NCI-H1436 treated with DMSO at 0.1 percent for 48 hours (cell line): ENCODE measurements at regions not wholly inside any gene's neighbourhood (a gene's known extent, or its start where the extent isn't known, plus 50 kb on each side); places are given as distances from the start of the nearest gene placed in this dataset.
A peak's percentile ranks its signal among the peaks of the same experiment; 100 is the strongest.
"Not testable (repeated sequence)": the region's sequence is repeated elsewhere in the genome, so short reads cannot be mapped to it uniquely, and the experiment has no call there.

ENCODE experiments used
- DNase-seq: peaks from one replicate; lab custom pipeline; 2025; lab: John Stamatoyannopoulos, UW

DNA sequence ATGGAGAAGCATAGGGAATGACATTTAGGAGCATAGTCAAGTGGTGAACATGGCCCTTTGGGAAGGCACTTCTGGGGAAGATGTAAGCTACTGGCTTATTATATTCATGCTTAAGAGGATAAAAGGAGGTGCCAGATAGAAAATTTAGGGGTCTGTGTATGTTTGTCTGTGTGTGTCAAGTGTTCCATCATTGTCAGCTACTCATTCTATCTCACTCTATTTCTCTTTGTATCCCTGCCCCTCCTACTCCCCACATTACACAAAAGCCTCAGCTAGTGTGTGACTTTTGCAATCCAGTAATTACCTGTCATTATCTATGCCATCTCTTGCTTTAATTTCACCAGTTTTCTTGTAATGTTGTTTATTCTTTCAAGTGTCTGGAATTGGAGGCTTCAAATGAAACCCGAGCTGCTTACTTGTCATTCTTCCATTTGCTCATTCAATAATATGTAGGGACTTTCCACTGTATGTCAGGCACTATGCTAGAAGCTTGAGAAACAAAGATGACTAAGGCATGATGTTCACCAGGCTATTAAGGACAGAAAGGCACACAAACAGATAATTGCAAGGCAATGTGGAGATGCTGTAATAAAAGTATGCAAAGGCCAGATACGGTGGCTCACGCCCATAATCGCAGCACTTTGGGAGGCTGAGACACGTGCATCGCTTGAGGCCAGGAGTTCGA lies 229.8 kb upstream of the TEX13C start:
- peak; percentile 68 for DNase-seq

DNA sequence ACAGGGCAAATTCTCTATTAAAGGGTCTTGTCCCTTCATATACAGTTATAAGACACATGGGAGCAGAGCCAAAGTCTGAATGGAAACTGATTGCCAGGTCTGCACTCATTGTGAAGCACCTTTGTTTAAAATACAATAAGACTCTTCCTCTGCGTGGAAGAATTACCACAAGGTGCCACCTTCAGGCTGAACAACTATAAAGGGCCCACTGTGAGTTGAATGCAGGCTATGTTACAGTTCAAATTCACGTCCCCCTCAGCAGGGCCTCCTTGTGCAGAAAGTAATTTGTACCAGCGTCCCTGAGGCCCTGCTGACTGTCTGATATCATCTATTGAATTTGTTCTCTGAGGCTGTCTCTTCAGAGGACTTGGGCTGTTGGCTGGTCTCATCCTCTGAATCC lies 225.8 kb upstream of the TEX13C start:
- DNase-seq, result no peak

DNA sequence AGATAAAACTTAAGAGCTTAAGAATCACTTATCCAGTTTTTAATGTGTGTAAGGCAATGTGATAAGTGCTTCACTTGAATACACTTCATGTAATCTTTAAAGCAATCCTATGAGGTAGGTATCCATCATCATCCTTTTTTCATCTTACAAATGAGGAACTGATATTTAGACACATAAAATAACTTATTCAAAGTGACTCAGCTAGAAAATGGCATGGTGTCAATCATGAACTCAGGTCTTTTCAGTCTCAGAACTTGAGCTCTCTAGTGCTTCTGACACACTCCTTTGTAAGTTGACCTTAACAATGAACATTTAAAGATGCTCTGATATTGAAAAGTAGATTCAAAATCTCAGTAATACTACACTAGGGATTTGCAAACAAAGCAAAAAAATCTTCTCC lies 224.8 kb upstream of the TEX13C start:
- no peak for DNase-seq

DNA sequence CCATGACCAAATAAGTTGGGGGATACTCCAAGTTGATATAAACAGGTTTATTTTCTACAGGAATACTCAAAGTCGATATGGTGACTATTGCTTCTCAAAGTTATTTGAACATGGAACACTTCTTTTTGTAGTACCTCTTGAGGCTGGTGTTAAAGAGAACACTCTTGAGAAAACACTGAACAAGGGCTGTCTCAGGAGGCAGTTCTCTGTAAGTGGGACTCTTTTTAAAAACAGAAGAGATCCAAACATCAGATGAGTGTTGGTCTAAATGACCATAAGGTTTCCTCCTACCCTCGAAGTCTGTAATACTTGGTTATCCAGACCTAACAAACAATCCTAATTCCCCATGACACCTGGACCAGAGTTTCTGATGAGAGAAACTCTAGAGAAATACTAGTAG lies 223.2 kb upstream of the TEX13C start:
- no peak for DNase-seq

DNA sequence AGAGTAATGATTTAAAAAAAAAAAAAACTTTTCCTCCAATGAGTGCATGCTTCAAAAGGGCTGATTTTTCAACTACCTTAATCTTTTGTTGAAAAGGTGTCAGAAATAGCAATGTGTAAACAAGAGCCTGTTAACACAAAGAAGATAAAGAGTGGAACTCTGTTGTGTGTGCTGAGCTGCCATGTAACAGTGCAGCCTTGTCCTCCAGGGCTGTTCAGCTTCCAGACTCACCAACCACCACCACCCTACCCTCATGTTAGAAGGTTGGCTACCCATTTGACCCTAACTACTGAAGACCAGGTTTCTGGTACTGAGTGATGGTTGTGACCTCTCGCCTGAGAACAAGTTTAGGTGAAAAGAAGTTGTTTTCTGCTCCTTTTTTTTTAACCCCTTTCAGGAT lies 222.8 kb upstream of the TEX13C start:
- no peak for DNase-seq

DNA sequence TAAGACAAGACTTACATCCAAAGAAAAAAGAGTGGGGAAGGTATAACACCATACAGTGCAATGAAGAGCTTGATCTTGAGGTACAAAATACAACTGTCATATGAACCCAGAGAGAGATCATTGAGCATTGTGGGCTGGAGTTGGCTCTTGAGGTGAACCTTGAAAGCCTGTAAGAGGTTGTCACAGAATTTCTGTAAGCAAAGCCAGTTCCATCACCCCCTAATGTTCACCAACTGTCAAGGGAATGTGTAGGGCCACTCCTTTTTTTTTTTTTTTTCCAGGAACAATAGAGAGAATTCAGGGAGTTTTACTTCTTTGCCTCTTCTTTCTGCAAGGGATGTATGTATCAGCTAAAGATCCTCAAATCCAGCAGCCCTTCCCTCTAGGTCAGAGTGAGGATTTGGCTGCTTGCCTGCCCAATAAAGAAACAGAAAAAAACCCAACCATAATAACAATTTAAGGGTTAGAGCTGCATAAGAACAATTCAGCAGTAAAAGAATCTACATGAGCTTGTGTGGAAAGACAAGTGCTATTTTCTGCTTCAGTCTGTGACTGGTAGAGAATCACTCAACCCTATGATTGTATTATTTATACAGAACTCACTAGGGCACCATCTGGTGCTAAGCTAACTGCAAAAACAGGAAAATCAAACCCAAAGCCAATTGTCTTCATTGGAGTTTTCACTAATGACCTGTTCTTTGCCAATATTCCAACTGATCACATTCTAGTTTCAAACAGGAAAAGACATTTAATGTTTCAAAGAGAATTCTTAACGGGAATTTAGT lies 217.5 kb upstream of the TEX13C start:
- DNase-seq, result no peak

DNA sequence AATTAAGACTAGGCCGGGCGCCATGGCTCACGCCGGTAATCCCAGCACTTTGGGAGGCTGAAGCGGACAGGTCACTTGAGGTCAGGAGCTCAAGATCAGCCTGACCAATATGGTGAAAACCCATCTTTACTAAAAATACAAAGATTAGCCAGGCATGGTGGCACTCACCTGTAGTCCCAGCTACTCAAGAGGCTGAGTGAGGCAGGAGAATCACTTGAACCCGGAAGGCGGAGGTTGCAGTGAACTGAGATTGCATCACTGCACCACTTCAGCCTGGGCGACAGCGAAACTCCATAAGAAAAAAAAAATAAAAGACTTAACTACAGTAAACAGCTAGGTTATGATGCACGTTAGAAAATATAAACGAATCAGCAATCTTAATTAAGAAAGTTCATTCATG lies 216.0 kb upstream of the TEX13C start:
- DNase-seq, result no peak

DNA sequence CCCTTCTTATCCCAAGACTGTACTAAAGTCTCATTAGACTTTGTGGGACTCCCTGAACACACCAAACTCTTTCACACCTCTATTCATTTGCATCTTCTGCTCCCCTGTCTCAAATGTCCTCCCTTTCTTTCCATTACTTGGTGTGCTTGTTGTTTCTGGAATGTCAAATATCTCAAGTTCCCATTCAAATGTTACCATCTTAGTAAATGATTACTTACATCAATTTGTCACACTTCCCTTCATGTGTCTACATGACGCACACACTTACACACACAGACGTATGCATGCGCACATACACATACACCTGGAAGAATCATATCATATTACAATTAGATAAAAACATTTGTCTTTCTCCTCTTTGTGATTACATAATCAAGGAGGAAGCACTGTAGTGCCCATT lies 210.8 kb upstream of the TEX13C start:
- no peak for DNase-seq

DNA sequence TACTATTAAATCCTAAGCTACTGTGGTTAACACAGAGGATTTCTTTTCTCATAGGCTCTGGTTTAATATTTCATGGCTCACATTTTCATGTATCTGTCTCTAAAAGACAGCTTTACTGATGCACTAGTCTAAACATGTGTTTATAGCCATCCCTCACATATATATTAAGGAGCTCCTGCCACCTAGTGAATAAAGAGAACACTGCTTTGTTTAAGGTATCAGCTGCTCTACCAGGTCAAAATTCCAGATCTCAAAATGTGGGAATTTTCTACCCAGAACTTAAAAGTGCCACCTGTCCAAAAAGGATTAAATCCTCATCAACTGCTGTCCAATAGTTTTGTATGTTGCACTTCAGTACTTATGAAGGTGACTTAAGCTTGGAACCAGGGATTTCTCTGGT lies 188.5 kb upstream of the TEX13C start:
- no peak for DNase-seq

DNA sequence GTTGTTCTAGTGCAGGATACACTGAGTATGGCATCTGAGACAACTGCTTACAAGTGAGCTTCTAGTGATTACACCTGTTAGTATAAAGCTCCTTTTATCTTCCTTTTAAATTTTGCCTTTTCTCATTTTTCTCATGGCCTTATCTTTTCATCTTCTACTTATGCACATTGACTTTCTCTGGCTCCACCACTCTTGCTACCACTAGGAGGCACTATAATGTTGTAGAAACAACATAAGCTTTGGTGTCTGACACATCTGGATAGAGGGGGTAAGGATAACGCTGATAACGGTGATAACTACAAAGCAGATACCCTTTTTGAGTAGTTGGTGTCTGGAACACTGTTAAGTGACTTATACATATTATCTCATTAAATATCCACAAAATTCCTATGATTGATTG lies 187.4 kb upstream of the TEX13C start:
- no peak for DNase-seq

DNA sequence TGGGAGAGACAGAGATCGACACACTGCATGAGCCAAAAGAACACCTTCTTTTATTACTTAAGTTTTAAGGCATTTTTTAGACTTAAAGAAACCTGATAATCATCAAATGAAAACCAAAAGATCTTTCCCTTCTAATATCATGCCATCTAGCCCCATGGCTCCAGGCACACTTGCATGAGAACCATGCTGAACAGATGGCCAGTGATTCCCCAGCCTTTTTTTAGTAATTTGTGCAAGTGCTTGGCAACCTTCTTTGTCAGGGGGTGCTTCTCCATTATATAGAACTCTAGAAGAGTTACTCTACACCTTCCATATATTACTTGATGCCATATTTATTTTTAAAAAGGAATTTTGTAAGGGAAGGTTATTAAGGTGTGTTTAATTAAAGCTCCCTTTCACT lies 182.2 kb upstream of the TEX13C start:
- no peak for DNase-seq

DNA sequence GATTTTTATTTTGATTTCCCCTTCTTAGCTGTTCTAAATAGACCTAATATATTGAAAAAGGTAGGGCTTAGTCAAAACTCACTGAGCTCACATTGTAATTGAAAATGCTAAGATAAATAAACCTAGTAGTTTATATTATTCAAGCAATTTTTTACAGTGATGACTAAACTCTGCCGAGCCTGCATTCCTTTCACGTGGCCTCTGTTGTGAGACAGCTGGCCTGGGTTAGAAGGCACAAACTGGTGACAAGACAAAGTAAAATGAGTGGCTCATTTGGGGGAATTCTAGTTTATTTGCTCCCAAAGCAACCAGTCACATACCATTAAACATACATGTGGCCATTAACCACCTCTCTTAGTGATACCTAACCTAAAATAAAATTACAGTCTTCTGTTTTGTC lies 169.4 kb upstream of the TEX13C start:
- DNase-seq, result no peak

DNA sequence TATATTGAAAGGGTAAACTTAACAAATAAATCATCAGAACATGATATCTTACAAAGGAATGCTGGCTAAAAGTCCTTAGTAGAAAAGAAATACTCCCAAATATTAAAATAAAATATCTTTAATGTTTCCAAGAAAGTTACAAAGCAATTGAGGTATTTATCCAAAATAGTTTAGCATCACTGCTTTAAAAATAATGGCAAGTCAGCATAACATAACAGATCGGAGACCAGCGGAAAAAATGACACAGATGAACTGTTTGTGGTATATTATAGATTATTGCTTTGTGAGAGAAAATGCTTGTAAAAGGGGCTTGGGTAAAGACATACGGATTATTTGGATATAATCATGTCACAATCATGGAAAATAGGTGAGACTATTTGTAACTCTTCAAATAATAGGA lies 168.5 kb upstream of the TEX13C start:
- DNase-seq, result no peak

DNA sequence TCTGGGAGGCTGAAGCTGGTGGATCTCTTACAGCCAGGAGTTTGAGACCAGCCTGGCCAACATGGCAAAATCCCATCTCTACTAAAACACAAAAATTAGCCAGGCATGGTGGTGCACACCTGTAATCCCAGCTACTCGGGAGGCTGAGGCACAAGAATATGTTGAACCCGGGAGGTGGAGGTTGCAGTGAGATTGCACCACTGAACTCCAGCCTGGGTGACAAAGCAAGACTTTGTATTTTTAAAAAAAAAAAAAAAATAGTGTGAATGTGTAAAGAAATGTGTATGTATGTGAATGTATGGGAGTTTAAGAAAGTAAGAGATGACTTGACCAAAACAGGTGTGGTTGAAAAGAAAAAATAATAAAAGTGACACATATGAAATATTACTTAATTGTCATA lies 167.7 kb upstream of the TEX13C start:
- no peak for DNase-seq

DNA sequence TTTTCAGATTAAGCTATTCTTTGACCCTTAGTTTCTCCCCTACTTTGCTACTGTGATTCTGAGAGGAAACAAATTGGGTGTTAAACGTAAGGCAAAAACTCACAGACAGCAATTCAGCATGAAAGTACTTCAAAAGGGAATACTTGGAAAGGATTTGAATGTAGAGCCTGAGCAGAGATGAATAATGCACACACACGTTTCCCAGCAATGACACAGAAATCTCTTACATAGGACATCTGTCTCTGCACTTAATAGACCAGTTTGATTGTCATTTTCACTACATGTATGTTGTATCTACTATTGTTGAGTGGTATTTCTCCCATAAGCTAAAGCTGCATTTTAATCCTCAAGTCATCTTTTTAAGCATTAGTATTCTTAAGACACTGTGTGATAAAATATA lies 166.1 kb upstream of the TEX13C start:
- no peak for DNase-seq

DNA sequence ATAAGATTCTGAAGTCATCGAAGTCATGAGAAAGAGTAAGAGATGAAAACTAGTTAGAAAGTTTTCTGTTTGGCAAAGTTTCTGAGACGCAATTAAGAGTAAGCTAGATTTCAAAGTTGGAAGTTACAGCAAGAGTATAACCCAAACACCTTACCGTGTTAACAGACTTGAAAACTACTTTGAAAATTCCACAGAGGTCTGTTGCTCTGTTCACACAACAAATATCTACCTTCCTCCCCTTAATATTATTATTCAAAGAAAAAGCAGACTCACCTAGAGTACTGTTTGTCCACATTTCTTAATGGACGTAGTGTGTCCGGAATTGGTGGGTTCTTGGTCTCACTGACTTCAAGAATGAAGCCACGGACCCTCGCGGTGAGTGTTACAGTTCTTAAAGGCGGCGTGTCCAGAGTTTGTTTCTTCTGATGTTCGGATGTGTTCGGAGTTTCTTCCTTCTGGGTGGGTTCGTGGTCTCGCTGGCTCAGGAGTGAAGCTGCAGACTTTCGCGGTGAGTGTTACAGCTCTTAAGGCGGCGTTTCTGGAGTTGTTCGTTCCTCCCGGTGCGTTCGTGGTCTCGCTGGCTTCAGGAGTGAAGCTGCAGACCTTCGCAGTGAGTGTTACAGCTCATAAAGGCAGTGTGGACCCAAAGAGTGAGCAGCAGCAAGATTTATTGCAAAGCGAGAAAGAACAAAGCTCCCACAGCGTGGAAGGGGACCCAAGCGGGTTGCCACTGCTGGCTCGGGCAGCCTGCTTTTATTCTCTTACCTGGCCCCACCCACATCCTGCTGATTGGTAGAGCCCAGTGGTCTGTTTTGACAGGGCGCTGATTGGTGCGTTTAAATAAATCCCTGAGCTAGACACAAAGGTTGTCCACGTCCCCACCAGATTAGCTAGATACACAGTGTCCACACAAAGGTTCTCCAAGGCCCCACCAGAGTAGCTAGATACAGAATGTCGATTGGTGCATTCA lies 165.1 kb upstream of the TEX13C start:
- not testable (repeated sequence) for DNase-seq

DNA sequence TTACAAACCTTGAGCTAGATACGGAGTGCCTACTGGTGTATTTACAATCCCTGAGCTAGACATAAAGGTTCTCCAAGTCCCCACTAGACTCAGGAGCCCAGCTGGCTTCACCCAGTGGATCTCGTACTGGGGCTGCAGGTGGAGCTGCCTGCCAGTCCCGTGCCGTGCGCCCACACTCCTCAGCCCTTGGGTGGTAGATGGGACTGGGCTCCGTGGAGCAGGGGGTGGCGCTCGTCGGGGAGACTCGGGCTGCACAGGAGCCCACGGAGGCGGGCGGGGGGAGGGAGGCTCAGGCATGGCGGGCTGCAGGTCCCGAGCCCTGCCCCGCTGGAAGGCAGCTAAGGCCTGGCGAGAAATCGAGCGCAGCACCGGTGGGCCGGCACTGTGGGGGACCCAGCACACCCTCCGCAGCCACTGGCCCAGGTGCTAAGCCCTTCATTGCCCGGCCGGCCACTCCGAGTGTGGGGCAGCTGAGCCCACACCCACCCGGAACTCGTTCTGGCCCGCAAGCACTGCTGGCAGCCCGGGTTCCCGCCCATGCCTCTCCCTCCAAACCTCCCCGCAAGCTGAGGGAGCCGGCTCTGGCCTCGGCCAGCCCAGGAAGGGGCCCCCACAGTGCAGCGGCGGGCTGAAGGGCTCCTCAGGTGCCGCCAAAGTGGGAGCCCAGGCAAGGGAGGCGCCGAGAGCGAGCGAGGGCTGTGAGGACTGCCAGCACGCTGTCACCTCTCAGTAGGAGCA lies 164.2 kb upstream of the TEX13C start:
- DNase-seq, result not testable (repeated sequence)

DNA sequence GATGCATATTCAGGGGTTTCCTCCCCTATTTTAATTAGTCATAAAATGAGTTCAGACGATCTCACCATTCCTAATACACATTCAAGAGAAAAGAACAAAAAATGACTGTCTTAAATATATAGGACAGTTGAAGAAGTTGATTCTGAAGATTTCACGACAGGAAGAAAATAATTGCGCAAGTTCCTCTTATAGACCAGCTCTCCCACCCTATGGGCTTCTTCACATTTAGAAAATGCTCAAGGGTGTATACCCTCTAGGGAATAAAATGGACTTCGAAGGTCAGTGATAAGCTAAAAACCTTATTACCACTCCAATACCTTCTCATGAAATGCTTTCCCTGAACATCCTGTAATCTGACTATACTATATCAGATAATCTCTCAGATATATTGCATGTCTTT lies 149.2 kb upstream of the TEX13C start:
- DNase-seq, result no peak

DNA sequence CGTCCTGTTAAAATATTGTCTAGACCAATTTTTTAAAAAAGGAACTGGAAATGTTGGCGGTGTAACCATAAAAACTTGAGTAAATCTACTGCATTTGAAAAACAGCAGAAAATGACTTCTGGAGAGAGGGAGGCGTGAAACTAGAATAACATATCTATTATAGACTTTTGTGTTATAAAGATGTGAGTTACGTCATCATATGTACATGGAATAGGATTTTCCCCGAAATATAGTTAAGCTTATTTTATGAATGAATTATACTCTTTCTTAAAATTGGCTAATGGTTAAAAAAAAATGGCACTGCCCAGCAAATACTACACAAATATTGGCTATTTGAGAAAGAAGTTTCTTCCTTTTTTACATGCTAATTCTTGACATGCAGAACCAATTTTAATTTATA lies 147.1 kb upstream of the TEX13C start:
- no peak for DNase-seq

DNA sequence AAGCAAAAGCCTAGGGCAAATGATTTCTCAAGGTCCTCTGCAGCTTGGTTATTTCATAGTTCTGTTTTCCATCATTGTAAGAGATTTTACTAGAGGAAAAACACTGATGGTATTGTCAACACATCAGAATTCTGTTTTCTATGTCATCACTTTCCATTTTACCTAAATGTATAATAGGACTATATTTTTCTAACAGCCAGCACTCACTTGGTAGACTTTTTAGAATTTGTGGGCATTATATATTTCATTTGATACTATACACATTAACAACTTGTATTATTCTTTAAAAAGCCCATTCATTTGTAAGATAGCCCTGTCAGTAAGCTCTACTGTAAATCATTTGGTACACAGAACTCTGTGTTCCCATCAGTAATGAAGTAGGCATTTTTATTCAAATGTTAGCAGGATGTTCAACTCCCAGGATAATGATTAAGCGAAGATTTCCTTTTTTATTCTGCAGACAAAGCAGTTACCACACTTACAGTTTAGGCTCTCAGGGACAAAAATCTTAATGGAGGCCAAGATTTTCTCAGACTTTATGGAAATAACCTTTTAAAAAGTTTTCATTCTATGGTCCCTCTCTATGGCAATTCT lies 143.6 kb upstream of the TEX13C start:
- no peak for DNase-seq

DNA sequence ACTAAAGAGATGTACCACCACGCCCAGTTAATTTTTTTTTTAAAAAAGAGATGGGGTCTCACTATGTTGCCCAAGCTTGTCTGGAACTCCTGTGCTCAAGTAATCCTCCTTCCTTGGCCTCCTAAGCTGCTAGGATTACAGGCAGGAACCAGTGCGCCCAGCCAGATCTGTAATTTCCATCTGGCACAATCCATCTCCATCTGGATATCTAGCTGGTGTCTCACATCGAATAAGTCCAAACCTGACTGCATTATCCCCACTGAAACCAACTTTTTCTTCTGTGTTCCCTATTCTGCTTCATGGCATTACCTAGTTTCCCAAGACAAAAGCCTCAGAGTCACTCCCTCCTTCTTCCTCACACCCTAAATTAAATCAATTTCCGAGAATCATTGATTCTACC lies 125.8 kb upstream of the TEX13C start:
- no peak for DNase-seq

DNA sequence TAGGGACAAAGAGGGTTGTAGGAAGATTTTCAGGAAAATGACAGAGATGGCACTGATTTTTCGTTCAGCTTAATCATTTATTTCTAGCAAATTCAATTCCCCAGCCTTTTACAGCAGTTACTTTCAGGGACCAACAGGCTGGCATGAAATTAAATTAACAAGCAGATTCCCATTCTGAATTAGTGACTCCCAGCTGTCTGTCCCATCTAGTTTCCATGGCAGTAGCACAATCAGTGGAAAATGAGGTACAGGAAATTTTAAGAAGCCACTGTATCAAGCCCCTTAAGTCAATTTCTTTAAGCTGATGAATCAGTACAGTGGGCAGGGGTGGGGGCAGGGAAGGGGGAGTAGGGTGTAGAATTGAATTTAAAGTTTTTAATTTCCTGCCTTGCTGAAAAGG lies 121.1 kb upstream of the TEX13C start:
- DNase-seq, result no peak
